IMR-90 (cell line): ENCODE measurements at regions not wholly inside any gene's neighbourhood (a gene's known extent, or its start where the extent isn't known, plus 50 kb on each side); places are given as distances from the start of the nearest gene placed in this dataset.

Source experiments
- ATAC-seq: fragments of 200-7000 bp; cut with Tn5 transposase; 2 replicates; pipeline ENCODE4 v1.9.1; 2020; ENCODE audit warnings: low read depth, mild to moderate bottlenecking, moderate library complexity
- BruUV-seq: library from RNA; stranded (reverse); fragments of 400-500 nt; replicated peaks from 2 replicates; lab custom pipeline; 2021; lab: Mats Ljungman, UMichigan
- CTCF ChIA-PET: fragments of 300-600 bp; formaldehyde crosslinking; extraction: SDS; loops from one replicate; lab custom pipeline; 2021; ENCODE audit warnings: antibody characterized with exemption; lab: Yijun Ruan, JAX
- POLR2A ChIA-PET: fragments of 300-600 bp; sonication (Branson Sonifier 250); formaldehyde crosslinking; loops from one replicate; lab custom pipeline; 2022; ENCODE audit warnings: antibody characterized with exemption; ENCODE audit not compliant: unreplicated experiment; lab: Charles Lee
- DNase-seq: peaks from one replicate; pipeline ENCODE4 v3.0.0; 2013
- H2AFZ ChIP-seq: replicated peaks from 2 replicates; pipeline ENCODE3; 2013; ENCODE audit warnings: low read length, mild to moderate bottlenecking; ENCODE audit not compliant: poor library complexity
- H2AK5ac ChIP-seq: 2 replicates; pipeline ENCODE4 v1.6.1; 2013; ENCODE audit warnings: low read depth, low read length, inconsistent platforms
- H2AK9ac ChIP-seq: replicated peaks from 2 replicates; pipeline ENCODE3; 2013; ENCODE audit warnings: mild to moderate bottlenecking, low read depth, low read length, moderate library complexity; ENCODE audit not compliant: poor library complexity
- H2BK120ac ChIP-seq: 2 replicates; pipeline ENCODE4 v1.6.1; 2013; ENCODE audit warnings: low read depth, low read length, inconsistent platforms
- H2BK15ac ChIP-seq: 3 replicates; pipeline ENCODE4 v1.6.1; 2013; ENCODE audit warnings: low read depth, low read length, inconsistent platforms
- H2BK20ac ChIP-seq: 2 replicates; pipeline ENCODE4 v1.6.1; 2013; ENCODE audit warnings: low read depth, mild to moderate bottlenecking, inconsistent platforms, low read length, moderate library complexity
- H2BK5ac ChIP-seq: 2 replicates; pipeline ENCODE4 v1.6.1; 2013; ENCODE audit warnings: mild to moderate bottlenecking, low read depth, low read length, inconsistent platforms; ENCODE audit not compliant: poor library complexity, severe bottlenecking
- H3K14ac ChIP-seq: replicated peaks from 2 replicates; pipeline ENCODE4 v1.6.1; 2013; ENCODE audit warnings: low read depth, low read length, inconsistent platforms
- H3K18ac ChIP-seq: 2 replicates; pipeline ENCODE4 v1.6.1; 2013; ENCODE audit warnings: low read depth, low read length, control low read depth
- H3K23ac ChIP-seq: 2 replicates; pipeline ENCODE4 v1.6.1; 2013; ENCODE audit warnings: low read depth, low read length, inconsistent platforms
- H3K27ac ChIP-seq: 2 replicates; pipeline ENCODE4 v1.5.1; 2013; ENCODE audit warnings: mild to moderate bottlenecking, control low read depth, low read length; ENCODE audit not compliant: insufficient read depth
- H3K27me3 ChIP-seq: 2 replicates; pipeline ENCODE4 v1.6.1; 2013; ENCODE audit warnings: low read length; ENCODE audit not compliant: control insufficient read depth, insufficient read depth
- H3K36me3 ChIP-seq: 2 replicates; pipeline ENCODE4 v1.6.1; 2013; ENCODE audit warnings: low read length, mixed read lengths; ENCODE audit not compliant: control insufficient read depth, insufficient read depth
- H3K4ac ChIP-seq: 2 replicates; pipeline ENCODE4 v1.6.1; 2013; ENCODE audit warnings: low read depth, low read length, inconsistent platforms
- H3K4me1 ChIP-seq: 2 replicates; pipeline ENCODE4 v1.6.1; 2013; ENCODE audit warnings: low read length, mixed read lengths; ENCODE audit not compliant: control insufficient read depth, insufficient read depth
- H3K4me2 ChIP-seq: 2 replicates; pipeline ENCODE4 v1.6.1; 2013; ENCODE audit warnings: low read depth, mild to moderate bottlenecking, control low read depth, low read length, moderate library complexity
- H3K4me3 ChIP-seq: 2 replicates; pipeline ENCODE4 v1.5.1; 2013; ENCODE audit warnings: low read depth, mild to moderate bottlenecking, control low read depth, low read length, moderate library complexity; ENCODE audit not compliant: insufficient read depth
- H3K56ac ChIP-seq: 2 replicates; pipeline ENCODE4 v1.6.1; 2013; ENCODE audit warnings: low read length, inconsistent platforms; ENCODE audit not compliant: insufficient read depth; ENCODE audit errors: extremely low read depth
- H3K79me1 ChIP-seq, 2 experiments: 2 replicates each; pipeline ENCODE4 v1.6.1; 2013; ENCODE audit warnings: low read length in 2 of 2, inconsistent platforms in 1 of 2, low read depth in 1 of 2
- H3K9ac ChIP-seq: 2 replicates; pipeline ENCODE4 v1.6.1; 2013; ENCODE audit warnings: low read depth, low read length, control low read depth
- H3K9me1 ChIP-seq: 2 replicates; pipeline ENCODE4 v1.6.1; 2013; ENCODE audit warnings: low read length, inconsistent platforms; ENCODE audit not compliant: insufficient read depth
- H3K9me3 ChIP-seq: 2 replicates; pipeline ENCODE4 v1.6.1; 2013; ENCODE audit warnings: low read length; ENCODE audit not compliant: control insufficient read depth, insufficient read depth
- H4K20me1 ChIP-seq: 2 replicates; pipeline ENCODE4 v1.6.1; 2013; ENCODE audit warnings: low read length, inconsistent platforms; ENCODE audit not compliant: insufficient read depth
- H4K5ac ChIP-seq: 2 replicates; pipeline ENCODE4 v1.6.1; 2013; ENCODE audit warnings: mild to moderate bottlenecking, low read depth, low read length, control low read depth
- H4K8ac ChIP-seq, 2 experiments: 2 replicates each; pipeline ENCODE4 v1.6.1; 2013; ENCODE audit warnings: low read depth in 2 of 2, low read length in 2 of 2, control low read depth in 1 of 2, inconsistent platforms in 1 of 2
- H4K91ac ChIP-seq: 2 replicates; pipeline ENCODE4 v1.6.1; 2013; ENCODE audit warnings: low read depth, low read length, inconsistent platforms; ENCODE audit not compliant: insufficient read depth
- BHLHE40 ChIP-seq: fragments of 150-350 bp; IDR thresholded peaks from 2 replicates; pipeline ENCODE4 v1.6.1; 2016; ENCODE audit warnings: mild to moderate bottlenecking, low read depth, low read length
- CHD1 ChIP-seq: IDR thresholded peaks from 2 replicates; pipeline ENCODE4 v1.6.1; 2012; ENCODE audit warnings: low read depth, low read length, improper control_type of control experiment
- FOS ChIP-seq: fragments of 150-350 bp; IDR thresholded peaks from 2 replicates; pipeline ENCODE4 v1.6.1; 2016; ENCODE audit warnings: low read depth, low read length
- MAFK ChIP-seq: IDR thresholded peaks from 2 replicates; pipeline ENCODE4 v1.6.1; 2012; ENCODE audit warnings: low read depth, low read length, improper control_type of control experiment
- MAZ ChIP-seq: IDR thresholded peaks from 2 replicates; pipeline ENCODE4 v1.6.1; 2012; ENCODE audit warnings: low read depth, mild to moderate bottlenecking, low read length, improper control_type of control experiment, moderate library complexity, borderline replicate concordance
- NFE2L2 ChIP-seq: fragments of 150-350 bp; IDR thresholded peaks from 2 replicates; pipeline ENCODE4 v1.6.1; 2016; ENCODE audit warnings: low read depth, mild to moderate bottlenecking, low read length
- POLR2A ChIP-seq: IDR thresholded peaks from 2 replicates; pipeline ENCODE4 v1.6.1; 2012; ENCODE audit warnings: mild to moderate bottlenecking, low read depth, low read length
- RAD21 ChIP-seq: IDR thresholded peaks from 2 replicates; pipeline ENCODE4 v1.6.1; 2012; ENCODE audit warnings: low read length, improper control_type of control experiment
- RCOR1 ChIP-seq: IDR thresholded peaks from 2 replicates; pipeline ENCODE4 v1.6.1; 2012; ENCODE audit warnings: mild to moderate bottlenecking, low read length, improper control_type of control experiment; ENCODE audit not compliant: insufficient replicate concordance
- RFX5 ChIP-seq: IDR thresholded peaks from 2 replicates; pipeline ENCODE4 v1.8.0; 2012; ENCODE audit warnings: low read depth, mild to moderate bottlenecking, low read length, moderate library complexity
- SMC3 ChIP-seq: fragments of 150-350 bp; IDR thresholded peaks from 2 replicates; pipeline ENCODE4 v1.6.1; 2016; ENCODE audit warnings: low read depth, mild to moderate bottlenecking, antibody characterized with exemption, low read length, moderate library complexity
- WGBS, 2 experiments: methylation state at CpG; one replicate each; pipeline versions ENCODE4 v1.1.5 to v1.1.7; 2013; ENCODE audit warnings: missing lambda C conversion rate in 2 of 2; ENCODE audit not compliant: insufficient read length in 1 of 2; ENCODE audit errors: extremely low coverage in 2 of 2; 5-methylcytosine and 5-hydroxymethylcytosine counted together
- dilution Hi-C: fragments of 300-500 bp; cut with HindIII; formaldehyde crosslinking; loops from one replicate; pipeline ENCODE4 v1.14.3; 2018; ENCODE audit warnings: low sequenced_read_pairs; ENCODE audit not compliant: unreplicated experiment
- in situ Hi-C: fragments of 300-500 bp; cut with MboI; formaldehyde crosslinking; loops from 3 replicates; pipeline ENCODE4 v1.14.3; 2019; ENCODE audit warnings: low sequenced_read_pairs, inconsistent platforms, mixed read lengths
- intact Hi-C: fragments of 100-400 bp; cut with micrococcal nuclease; formaldehyde crosslinking; loops from 2 replicates; pipeline ENCODE4 v1.10.0; 2022
- TF ChIP-seq, protein P1 (sequence below): fragments of 150-350 bp; IDR thresholded peaks from 2 replicates; pipeline ENCODE4 v1.6.1; 2016; ENCODE audit warnings: low read depth, mild to moderate bottlenecking, low read length, moderate library complexity, borderline replicate concordance

DNA sequence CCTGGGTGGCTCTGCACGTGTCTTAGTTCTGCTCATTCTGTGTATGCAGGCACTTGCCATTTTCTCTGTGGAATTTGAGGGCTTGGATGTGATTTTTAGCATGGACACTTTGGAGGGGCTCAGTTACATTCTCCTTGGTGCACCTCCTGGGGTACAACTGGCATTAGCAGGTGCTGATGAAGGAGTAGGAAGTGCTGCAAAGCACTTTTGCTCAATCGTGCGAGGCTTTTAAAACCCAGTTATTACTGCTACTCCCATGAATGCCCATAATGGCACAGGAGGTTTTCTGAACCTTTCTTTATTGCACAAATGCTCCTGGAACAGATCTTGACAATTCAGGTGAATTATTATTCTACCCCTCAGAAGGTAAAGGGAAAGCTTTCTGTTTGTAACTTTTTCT, 78.7 kb downstream of the SLC25A47 start:
- CTCF ChIA-PET, result interaction anchor here (1.6 kb wide), 1 partner anchor 16 kb away, joined by 4 read pairs; no protein-coding TSS in a partner anchor
- dilution Hi-C loops, result no loop called here

More for the DNA sequence above, 78.7 kb downstream of the SLC25A47 start:
- POLR2A ChIA-PET, result no interaction called here
- WGBS, 2 experiments, result no CpG with 5 or more reads among the region's 3 CpGs
- H3K27ac ChIP-seq, result no peak overlapping the region
- H3K23ac ChIP-seq, result no peak overlapping the region; the same call in 1 of the 2 replicates
- no peaks in the 10 kb centered on the region for H3K9me3 ChIP-seq
- H3K4me3 ChIP-seq, result no peak overlapping the region
- H2AFZ ChIP-seq, result no peak overlapping the region
- intact Hi-C loops (no loop called here), in situ Hi-C loops (loop anchor here (10.0 to 25.0 kb wide), 2 partner anchors 433 to 836 kb away; no protein-coding TSS in a partner anchor)
- H4K20me1 ChIP-seq, result peaks cover 10% of the 10 kb centered on the region; the same call in 1 of the 2 replicates
- H4K5ac ChIP-seq, result no peak overlapping the region
- H3K36me3 ChIP-seq, result 0 out of 2 replicates have a peak, but pooled peaks cover 2% of the 10 kb centered on the region
- H2BK120ac ChIP-seq, result no peak overlapping the region
- H3K4me2 ChIP-seq, result no peak overlapping the region
- H2BK5ac ChIP-seq, result no peak overlapping the region
- no TSS peak for BruUV-seq
- no peak overlapping the region for H3K56ac ChIP-seq
- H3K18ac ChIP-seq, result no peak overlapping the region
- peaks cover 7% of the 10 kb centered on the region for H3K4me1 ChIP-seq
- no peak overlapping the region for H3K9ac ChIP-seq
- no peak for DNase-seq
- no peaks in the 10 kb centered on the region for H3K27me3 ChIP-seq
- peaks cover 8% of the 10 kb centered on the region; the same call in 1 of the 2 replicates for H3K9me1 ChIP-seq
- no peak for ATAC-seq
- TF ChIP-seq, protein P1, sequence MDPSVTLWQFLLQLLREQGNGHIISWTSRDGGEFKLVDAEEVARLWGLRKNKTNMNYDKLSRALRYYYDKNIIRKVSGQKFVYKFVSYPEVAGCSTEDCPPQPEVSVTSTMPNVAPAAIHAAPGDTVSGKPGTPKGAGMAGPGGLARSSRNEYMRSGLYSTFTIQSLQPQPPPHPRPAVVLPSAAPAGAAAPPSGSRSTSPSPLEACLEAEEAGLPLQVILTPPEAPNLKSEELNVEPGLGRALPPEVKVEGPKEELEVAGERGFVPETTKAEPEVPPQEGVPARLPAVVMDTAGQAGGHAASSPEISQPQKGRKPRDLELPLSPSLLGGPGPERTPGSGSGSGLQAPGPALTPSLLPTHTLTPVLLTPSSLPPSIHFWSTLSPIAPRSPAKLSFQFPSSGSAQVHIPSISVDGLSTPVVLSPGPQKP, result no peak
- TF ChIP-seq NFE2L2 (no peak), RFX5 (no peak), MAZ (no peak), RAD21 (no peak), POLR2A (no peak), BHLHE40 (no peak), CHD1 (no peak), SMC3 (no peak), FOS (no peak), MAFK (no peak), RCOR1 (no peak)
- H4K91ac ChIP-seq, result no peak overlapping the region
- no peak overlapping the region for H2BK20ac ChIP-seq
- no peak overlapping the region for H2AK9ac ChIP-seq
- H2AK5ac ChIP-seq, result no peak overlapping the region
- no peak overlapping the region for H3K4ac ChIP-seq
- H4K8ac ChIP-seq, result no peak overlapping the region
- no peak overlapping the region for H2BK15ac ChIP-seq
- peaks cover 3 to 29% of the 10 kb centered on the region in 2 experiments; a peak in 3 of 4 replicates for H3K79me1 ChIP-seq
- H3K14ac ChIP-seq, result no peak overlapping the region
